ENCODE measurements at regions not wholly inside any gene's neighbourhood (a gene's known extent, or its start where the extent isn't known, plus 50 kb on each side); places are given as distances from the start of the nearest gene placed in this dataset.
A peak's percentile ranks its signal among the peaks of the same experiment; 100 is the strongest.

DNA sequence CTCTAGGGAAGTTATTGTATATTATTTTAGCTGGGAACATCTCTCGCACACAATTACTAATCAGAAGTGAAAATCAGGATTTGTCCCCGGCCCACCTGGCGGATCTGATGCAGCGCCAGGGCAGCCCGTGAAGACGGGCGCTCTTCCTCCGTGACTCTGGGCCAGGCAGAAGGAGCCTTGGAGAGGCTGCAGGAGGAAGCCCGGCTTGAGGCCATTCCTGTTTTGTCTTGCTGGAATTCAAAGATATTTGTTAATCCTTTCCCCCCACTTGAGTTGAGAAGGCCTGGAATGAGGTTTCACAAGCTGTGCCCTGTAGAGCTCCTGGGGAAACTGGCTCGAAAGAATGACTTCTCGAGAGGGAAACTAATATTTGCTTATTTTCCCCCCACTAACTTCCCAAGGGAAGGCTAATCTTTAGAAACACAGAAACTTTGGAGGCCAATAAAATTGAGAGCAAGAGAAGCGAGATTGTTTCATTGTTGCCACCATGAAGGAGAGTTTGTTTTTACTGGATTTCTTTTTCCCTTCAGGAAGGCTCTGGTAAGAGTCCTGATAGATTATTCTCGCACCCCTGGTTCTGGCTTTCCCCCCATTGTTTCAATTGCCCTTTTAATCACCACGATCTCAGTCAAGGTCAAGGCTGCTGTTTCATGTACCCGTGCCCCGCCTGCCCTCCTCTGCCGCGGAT, 92.8 kb upstream of the SEPTIN5 start:
- Histone ChIP-seq H3K27ac (peak overlapping the region in 1 of 5 donors; percentile 35), H3K4me3 (no peak overlapping the region), H3K36me3 (no peaks in the 10 kb centered on the region), H3K4me1 (no peaks in the 10 kb centered on the region), H3K9me3 (no peaks in the 10 kb centered on the region), H3K27me3 (peaks cover 0 to 70% (median 9%) of the 10 kb centered on the region in 3 donors)
- DNase-seq = no peak
- TF ChIP-seq, protein P1, sequence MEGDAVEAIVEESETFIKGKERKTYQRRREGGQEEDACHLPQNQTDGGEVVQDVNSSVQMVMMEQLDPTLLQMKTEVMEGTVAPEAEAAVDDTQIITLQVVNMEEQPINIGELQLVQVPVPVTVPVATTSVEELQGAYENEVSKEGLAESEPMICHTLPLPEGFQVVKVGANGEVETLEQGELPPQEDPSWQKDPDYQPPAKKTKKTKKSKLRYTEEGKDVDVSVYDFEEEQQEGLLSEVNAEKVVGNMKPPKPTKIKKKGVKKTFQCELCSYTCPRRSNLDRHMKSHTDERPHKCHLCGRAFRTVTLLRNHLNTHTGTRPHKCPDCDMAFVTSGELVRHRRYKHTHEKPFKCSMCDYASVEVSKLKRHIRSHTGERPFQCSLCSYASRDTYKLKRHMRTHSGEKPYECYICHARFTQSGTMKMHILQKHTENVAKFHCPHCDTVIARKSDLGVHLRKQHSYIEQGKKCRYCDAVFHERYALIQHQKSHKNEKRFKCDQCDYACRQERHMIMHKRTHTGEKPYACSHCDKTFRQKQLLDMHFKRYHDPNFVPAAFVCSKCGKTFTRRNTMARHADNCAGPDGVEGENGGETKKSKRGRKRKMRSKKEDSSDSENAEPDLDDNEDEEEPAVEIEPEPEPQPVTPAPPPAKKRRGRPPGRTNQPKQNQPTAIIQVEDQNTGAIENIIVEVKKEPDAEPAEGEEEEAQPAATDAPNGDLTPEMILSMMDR (IDR thresholded peaks at IDR 0.05) = no peak
- no peak for TF ChIP-seq POLR2AphosphoS5 (IDR thresholded peaks at IDR 0.05)
- TF ChIP-seq EP300 (IDR thresholded peaks at IDR 0.05) = no peak
- no peak for TF ChIP-seq POLR2A (IDR thresholded peaks at IDR 0.05)
- intact Hi-C loops (cut with DNase I; ENCODE audit: low total_unique reads) = no loop called here
- 60 to 63% (median 62%) methylated on average over 18 of the region's 18 CpGs for WGBS, 5 donors

DNA sequence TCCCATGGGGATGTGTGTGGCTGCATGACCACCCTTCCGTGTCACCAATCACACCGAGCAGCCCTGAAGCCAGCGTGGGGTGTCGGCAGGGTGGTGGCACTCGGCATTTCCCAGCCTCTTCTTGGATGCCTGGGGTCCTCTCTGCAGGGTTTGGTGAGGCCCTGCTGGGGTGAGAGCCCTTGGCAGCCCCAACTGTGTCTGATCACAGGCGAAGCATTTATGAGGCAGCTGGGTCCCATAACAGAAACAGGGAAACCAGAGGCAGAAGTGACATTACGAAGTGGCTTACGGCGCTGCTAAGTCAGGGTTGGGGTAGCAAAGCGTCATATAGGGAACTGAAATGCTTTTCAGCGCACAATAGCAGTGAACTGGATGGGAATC, 92.3 kb upstream of the SEPTIN5 start:
- Histone ChIP-seq H3K9me3 (no peaks in the 10 kb centered on the region), H3K4me1 (no peaks in the 10 kb centered on the region), H3K36me3 (no peaks in the 10 kb centered on the region), H3K27ac (peak overlapping the region in 1 of 5 donors; percentile 35), H3K27me3 (peaks cover 0 to 71% (median 9%) of the 10 kb centered on the region in 3 donors), H3K4me3 (no peak overlapping the region)
- intact Hi-C loops (cut with DNase I; ENCODE audit: low total_unique reads) = no loop called here
- no peak for DNase-seq
- 68 to 79% (median 73%) methylated on average over 7 to 11 of the region's 11 CpGs for WGBS, 5 donors
- TF ChIP-seq POLR2A (IDR thresholded peaks at IDR 0.05) = no peak
- TF ChIP-seq, protein P1 (IDR thresholded peaks at IDR 0.05) = no peak
- TF ChIP-seq POLR2AphosphoS5 (IDR thresholded peaks at IDR 0.05) = no peak
- no peak for TF ChIP-seq EP300 (IDR thresholded peaks at IDR 0.05)

DNA sequence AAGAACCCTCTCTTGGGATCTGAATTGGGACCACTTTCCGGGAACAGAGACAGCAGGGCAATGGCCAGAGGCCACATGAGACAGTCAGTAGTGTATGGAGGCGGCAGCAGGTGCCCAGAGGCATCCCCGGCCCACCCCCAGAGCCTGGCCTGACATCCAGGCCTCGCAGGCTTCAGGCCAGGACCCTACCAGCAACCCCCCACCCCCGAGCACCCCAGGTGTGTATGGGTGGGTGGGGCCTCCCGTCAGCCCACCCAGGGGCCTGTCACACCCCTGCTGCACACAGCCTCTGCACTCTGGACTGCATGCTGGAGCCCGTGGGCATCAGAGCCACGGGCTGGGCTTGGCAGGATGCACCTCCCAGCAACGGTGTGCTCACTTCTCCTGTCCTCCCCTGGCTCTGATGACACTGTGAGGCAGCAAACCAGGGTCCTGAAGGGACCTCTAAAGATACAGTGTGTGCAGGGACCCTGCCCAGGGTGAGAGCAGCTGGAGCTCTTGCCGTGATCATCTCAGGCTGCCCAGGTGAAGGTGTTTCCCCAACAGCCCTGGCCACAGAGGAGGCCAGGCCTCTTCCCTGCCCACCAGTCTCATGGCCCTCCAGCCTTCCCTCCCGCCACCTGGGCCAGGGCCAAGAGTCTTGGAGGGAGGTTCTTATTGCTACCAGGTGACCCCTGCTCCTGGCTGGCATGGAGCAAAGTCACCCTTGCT, 88.8 kb upstream of the SEPTIN5 start:
- TF ChIP-seq POLR2A (IDR thresholded peaks at IDR 0.05) (no peak), POLR2AphosphoS5 (IDR thresholded peaks at IDR 0.05) (no peak), EP300 (IDR thresholded peaks at IDR 0.05) (no peak)
- TF ChIP-seq, protein P1 (IDR thresholded peaks at IDR 0.05) = no peak
- Histone ChIP-seq H3K4me3 (no peak overlapping the region), H3K27me3 (peaks cover 0 to 60% (median 9%) of the 10 kb centered on the region in 3 donors), H3K36me3 (no peaks in the 10 kb centered on the region), H3K4me1 (no peaks in the 10 kb centered on the region), H3K9me3 (no peaks in the 10 kb centered on the region), H3K27ac (no peak overlapping the region)
- intact Hi-C loops (cut with DNase I; ENCODE audit: low total_unique reads) = no loop called here
- 63 to 85% (median 69%) methylated on average over 4 to 11 of the region's 11 CpGs for WGBS, 5 donors
- no peak for DNase-seq

DNA sequence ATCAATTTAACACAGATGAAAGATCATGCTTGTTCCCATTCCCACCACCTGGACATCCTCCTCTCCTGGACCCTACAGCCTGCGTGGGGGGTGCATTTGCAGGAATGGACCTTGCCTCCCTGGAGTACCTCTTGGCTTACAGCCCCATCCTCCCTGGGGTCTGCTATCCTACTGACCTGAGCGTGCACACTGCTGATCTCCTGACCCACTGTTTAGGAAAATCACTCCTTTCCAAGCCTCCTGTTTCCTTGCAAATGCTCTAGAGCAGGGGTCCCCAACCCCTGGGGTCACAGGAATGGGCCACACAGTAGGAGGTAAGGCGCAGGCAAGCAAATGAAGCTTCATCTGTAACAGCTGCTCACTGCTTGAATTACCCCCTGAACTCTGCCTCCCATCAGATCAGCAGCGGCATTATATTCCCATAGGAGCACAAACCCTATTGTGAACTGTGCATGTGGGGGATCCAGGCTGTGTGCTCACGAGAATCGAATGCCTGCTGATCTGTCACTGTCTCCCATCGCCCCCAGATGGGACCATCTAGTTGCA, 88.2 kb upstream of the SEPTIN5 start:
- no peaks in the 10 kb centered on the region for H3K9me3 ChIP-seq
- H3K27ac ChIP-seq = no peak overlapping the region
- H3K27me3 ChIP-seq = peaks cover 0 to 60% (median 9%) of the 10 kb centered on the region in 3 donors
- TF ChIP-seq POLR2AphosphoS5 (IDR thresholded peaks at IDR 0.05) (no peak), EP300 (IDR thresholded peaks at IDR 0.05) (no peak), POLR2A (IDR thresholded peaks at IDR 0.05) (no peak)
- TF ChIP-seq, protein P1 (IDR thresholded peaks at IDR 0.05) = no peak
- WGBS, 5 donors = 61 to 72% (median 69%) methylated on average over 6 to 7 of the region's 7 CpGs
- H3K36me3 ChIP-seq = no peaks in the 10 kb centered on the region
- no peak overlapping the region for H3K4me3 ChIP-seq
- DNase-seq = no peak
- H3K4me1 ChIP-seq = no peaks in the 10 kb centered on the region
- intact Hi-C loops (cut with DNase I; ENCODE audit: low total_unique reads) = no loop called here
